ENCODE measurements at regions not wholly inside any gene's neighbourhood (a gene's known extent, or its start where the extent isn't known, plus 50 kb on each side); places are given as distances from the start of the nearest gene placed in this dataset.
A peak's percentile ranks its signal among the peaks of the same experiment; 100 is the strongest.

DNA sequence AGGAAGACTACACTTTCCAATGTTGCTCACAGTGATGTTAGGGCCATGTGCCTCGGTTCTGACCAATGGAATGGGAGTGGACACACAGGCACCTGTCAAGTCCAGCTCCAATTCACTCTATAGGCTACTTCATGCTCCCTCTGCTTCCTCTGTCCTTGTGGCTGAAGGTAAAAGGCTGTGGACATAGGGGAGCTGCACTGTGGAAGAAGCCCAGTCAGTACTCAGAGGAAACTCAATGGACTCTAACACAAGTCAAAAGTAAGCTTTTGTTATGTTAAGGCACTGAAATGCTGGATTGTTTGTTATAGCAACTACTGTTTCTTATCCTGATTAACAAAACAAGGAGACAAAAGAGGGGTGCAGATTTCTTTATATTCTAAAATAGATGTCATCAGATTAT, 278.2 kb downstream of the BCL11B start:
- peaks cover 26% of the 10 kb centered on the region for H3K36me3 Mint-ChIP-seq (ENCODE audit: low read depth)
- H3K4me1 Mint-ChIP-seq: peaks cover 32% of the 10 kb centered on the region
- DNase-seq: no peak
- H3K27me3 Mint-ChIP-seq: no peaks in the 10 kb centered on the region
- peak overlapping the region; percentile 91 for H3K27ac Mint-ChIP-seq
- peaks cover 4% of the 10 kb centered on the region for H3K9me3 Mint-ChIP-seq
- no peak overlapping the region for H3K4me3 Mint-ChIP-seq
- ChIA-PET CTCF (interaction anchor here (2.7 kb wide), 1 partner anchor 9 kb away, joined by 14 read pairs; no protein-coding TSS in a partner anchor), POLR2A (interaction anchor here (1.6 to 5.6 kb wide), 3 partner anchors 10 to 275 kb away, joined by 6 to 47 read pairs (median 6); no protein-coding TSS in a partner anchor)

DNA sequence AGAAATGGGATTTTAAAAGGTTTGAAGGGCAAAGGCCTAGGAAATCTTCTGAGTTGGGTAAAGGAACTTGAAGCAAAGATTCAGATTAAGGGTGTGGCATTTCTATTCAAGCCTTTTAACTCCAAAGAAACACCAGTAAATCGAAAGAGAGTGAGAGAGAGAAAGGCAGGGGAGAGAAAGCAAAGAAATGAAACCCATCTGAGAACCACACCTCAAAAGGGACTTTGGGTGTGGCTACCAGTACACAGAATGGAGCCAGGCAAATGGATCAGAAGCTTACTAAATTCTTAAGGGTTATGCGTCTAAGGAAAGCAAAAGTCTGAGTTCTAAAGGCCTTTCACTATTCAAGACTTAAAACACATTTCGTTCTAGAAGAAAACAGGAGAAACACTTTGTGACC, 277.4 kb downstream of the BCL11B start:
- CTCF ChIA-PET: interaction anchor here (1.0 to 2.7 kb wide), 3 partner anchors 10 to 194 kb away, joined by 3 to 14 read pairs (median 3); no protein-coding TSS in a partner anchor
- Mint-ChIP-seq H3K4me1 (peaks cover 30% of the 10 kb centered on the region), H3K36me3 (ENCODE audit: low read depth) (peaks cover 26% of the 10 kb centered on the region), H3K4me3 (peak overlapping the region; percentile 6), H3K27ac (peak overlapping the region; percentile 91), H3K9me3 (peaks cover 4% of the 10 kb centered on the region), H3K27me3 (no peaks in the 10 kb centered on the region)
- POLR2A ChIA-PET: interaction anchor here (1.2 to 5.6 kb wide), 6 partner anchors 9 to 277 kb away, joined by 3 to 47 read pairs (median 4); partner anchors contain the start of gene BCL11B
- no peak for DNase-seq

DNA sequence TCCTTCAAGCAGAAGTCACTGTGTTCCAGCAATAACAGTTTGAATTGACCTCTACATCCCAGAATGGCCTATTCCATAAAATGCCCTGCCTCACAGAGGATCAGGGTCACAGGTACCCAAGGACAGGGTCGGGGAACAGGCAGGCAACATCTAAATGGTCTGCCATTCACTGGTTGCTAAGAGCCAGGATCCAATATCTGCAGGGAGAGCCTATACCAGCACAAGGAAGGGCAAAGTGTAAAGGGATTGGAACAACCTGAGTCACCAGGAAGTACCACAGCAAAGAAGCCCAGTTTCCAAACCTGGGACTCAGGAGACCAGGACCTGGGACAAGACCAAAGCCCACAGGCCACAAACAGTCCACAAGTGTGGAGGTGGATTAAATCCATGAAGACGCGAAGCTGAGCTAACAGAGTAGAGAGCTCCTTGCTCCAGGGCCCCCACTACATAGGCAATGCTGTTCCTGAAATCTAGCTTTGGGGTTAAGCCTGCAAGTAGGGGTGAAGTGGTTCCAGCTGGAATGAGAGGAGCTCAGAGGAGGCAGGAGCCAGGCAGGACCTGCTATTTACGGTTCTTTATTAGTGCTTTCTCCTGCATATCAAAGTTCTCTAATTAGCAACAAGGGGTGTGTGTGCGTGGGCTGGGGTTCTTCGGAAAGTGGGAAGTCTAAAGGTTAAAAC, 274.3 kb downstream of the BCL11B start:
- ChIA-PET CTCF (no interaction called here), POLR2A (interaction anchor here (5.6 kb wide), 1 partner anchor 14 kb away, joined by 47 read pairs; no protein-coding TSS in a partner anchor)
- DNase-seq: no peak
- peaks cover 30% of the 10 kb centered on the region for H3K4me1 Mint-ChIP-seq
- H3K36me3 Mint-ChIP-seq (ENCODE audit: low read depth): peaks cover 19% of the 10 kb centered on the region
- H3K27me3 Mint-ChIP-seq: peaks cover 3% of the 10 kb centered on the region
- peaks cover 4% of the 10 kb centered on the region for H3K9me3 Mint-ChIP-seq
- H3K27ac Mint-ChIP-seq: no peak overlapping the region
- no peak overlapping the region for H3K4me3 Mint-ChIP-seq

DNA sequence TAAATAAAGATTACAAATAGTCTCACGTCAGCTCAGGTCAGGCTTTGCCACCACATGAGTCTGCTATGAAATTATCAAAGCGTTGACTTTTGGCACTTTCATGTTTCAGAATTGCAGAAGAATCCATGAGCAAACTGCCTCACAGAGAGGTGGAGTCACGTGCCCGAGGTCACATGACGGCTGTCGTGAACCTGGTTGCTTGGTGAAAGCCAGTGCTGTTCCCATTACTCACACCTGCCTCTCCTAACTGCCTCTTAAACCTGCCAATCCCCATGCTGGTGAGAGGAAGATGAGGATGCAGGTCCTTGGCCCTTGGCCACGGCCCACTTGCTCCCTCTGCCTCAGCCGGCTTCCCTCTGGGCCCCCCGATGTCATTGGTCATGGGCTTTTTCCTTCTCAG, 272.7 kb downstream of the BCL11B start:
- ChIA-PET CTCF (no interaction called here), POLR2A (no interaction called here)
- no peak for DNase-seq
- Mint-ChIP-seq H3K27ac (no peak overlapping the region), H3K4me1 (peaks cover 17% of the 10 kb centered on the region), H3K4me3 (no peak overlapping the region), H3K27me3 (peaks cover 3% of the 10 kb centered on the region), H3K36me3 (ENCODE audit: low read depth) (peaks cover 11% of the 10 kb centered on the region), H3K9me3 (peaks cover 4% of the 10 kb centered on the region)

DNA sequence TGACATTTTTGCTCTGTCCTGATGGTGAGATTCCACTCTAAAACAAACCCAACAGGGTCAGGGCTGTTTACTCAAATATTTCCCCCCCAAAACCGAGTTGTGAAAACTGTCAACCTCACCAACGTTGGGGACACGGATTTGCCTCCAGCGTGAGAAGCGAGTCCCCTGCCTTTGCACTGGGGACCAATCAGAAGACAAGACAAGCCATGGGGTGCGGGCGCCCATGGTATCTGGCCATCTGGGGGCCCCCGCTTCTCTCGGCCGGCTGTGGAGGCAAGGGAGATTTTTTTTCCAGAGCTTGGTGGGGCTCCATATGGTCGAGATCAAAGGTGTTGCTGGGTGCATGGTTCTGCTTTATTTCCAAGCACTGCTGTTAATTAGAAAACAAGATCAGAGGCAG, 272.1 kb downstream of the BCL11B start:
- Mint-ChIP-seq H3K4me1 (peaks cover 11% of the 10 kb centered on the region), H3K27me3 (peaks cover 3% of the 10 kb centered on the region), H3K9me3 (peaks cover 4% of the 10 kb centered on the region), H3K27ac (no peak overlapping the region), H3K4me3 (no peak overlapping the region), H3K36me3 (ENCODE audit: low read depth) (peaks cover 7% of the 10 kb centered on the region)
- ChIA-PET POLR2A (no interaction called here), CTCF (no interaction called here)
- DNase-seq: no peak

DNA sequence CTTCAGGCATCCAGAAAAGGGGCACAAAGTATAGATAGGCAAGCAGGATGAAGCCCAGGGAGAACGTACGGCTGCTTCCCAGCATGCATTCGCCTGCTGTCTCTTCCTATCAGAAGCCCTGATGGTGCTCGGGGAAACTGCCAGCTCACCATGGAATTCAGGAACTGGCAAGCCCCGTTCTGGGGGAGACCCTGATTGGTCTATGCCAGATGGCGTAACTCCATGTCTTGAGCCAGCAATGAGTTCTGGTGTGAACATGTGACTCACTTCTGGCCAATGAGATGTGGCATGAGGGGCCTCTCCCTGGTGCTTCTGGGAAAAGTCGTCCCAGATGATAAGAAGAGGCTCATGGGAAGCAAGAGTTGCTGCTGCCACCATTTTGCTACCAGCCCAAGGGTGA, 270.8 kb downstream of the BCL11B start:
- Mint-ChIP-seq H3K27ac (no peak overlapping the region), H3K9me3 (no peaks in the 10 kb centered on the region), H3K4me3 (no peak overlapping the region), H3K4me1 (no peaks in the 10 kb centered on the region), H3K27me3 (peaks cover 3% of the 10 kb centered on the region), H3K36me3 (ENCODE audit: low read depth) (no peaks in the 10 kb centered on the region)
- CTCF ChIA-PET: no interaction called here
- DNase-seq: no peak
- POLR2A ChIA-PET: no interaction called here

DNA sequence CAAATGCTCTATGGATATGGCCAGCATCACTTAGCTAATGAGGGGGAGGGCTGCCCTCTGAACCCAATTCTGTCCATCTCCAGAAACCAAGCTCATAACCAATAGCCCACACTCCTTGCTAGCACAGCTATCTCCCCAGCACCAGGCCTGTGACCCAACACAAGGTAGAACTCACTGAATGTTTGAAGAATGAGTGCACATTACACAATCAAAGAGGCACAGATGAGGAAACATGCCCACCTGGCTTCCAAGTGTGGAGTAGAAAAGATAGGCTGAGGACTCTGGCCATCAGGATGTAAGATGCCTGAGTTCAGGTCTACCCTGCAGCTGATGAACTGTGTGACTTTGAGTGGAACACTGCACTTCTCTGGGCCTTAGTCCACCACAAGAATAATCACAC, 268.4 kb downstream of the BCL11B start:
- Mint-ChIP-seq H3K4me1 (no peaks in the 10 kb centered on the region), H3K27me3 (peaks cover 3% of the 10 kb centered on the region), H3K27ac (no peak overlapping the region), H3K36me3 (ENCODE audit: low read depth) (no peaks in the 10 kb centered on the region), H3K4me3 (no peak overlapping the region), H3K9me3 (peaks cover 4% of the 10 kb centered on the region)
- ChIA-PET CTCF (interaction anchor here (1.5 kb wide), 1 partner anchor 19 kb away, joined by 5 read pairs; no protein-coding TSS in a partner anchor), POLR2A (interaction anchor here (1.1 kb wide), 1 partner anchor 9 kb away, joined by 3 read pairs; no protein-coding TSS in a partner anchor)
- no peak for DNase-seq

DNA sequence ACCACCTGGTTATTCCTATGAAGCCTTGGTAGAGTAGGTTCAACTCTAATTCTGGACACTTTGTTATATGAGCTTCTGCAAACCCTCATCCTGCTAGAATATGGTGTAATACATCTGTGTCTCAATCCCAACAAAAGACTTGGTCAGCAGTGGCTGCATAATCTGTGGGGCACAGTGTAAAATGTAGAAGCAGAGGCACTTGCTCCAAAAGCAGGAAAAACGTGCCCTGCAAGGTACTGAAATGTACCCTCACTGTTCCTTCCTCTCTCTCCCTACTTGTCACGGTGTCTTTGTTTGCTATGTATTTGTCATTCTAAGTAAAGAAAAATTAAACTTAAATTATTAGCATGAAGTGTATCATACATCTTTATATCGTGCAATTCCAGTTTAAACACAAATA, 267.9 kb downstream of the BCL11B start:
- no peak overlapping the region for H3K27ac Mint-ChIP-seq
- H3K4me1 Mint-ChIP-seq: no peaks in the 10 kb centered on the region
- peaks cover 9% of the 10 kb centered on the region for H3K9me3 Mint-ChIP-seq
- no peaks in the 10 kb centered on the region for H3K36me3 Mint-ChIP-seq (ENCODE audit: low read depth)
- H3K4me3 Mint-ChIP-seq: no peak overlapping the region
- H3K27me3 Mint-ChIP-seq: peaks cover 3% of the 10 kb centered on the region
- ChIA-PET POLR2A (interaction anchor here (1.1 kb wide), 1 partner anchor 9 kb away, joined by 3 read pairs; no protein-coding TSS in a partner anchor), CTCF (interaction anchor here (1.5 kb wide), 1 partner anchor 20 kb away, joined by 5 read pairs; no protein-coding TSS in a partner anchor)
- DNase-seq: no peak

DNA sequence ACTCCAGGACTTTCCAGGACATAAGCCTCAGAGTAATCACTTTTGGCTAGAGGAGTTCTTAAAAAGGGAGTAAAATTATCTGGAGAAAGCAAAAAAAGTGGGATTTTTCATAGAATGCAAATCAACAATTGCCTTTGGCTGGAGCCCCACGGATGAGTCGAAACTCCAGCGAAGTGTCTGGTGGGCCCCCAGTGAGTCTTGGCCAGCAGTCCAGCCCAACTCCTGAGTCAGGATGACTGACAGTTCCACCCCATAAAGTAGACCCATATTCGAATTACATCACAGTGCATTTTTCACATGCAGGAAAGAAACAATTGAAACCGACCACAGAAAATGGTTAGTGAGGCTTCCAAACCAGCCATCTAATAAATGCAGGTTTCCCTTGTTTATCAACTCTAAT, 265.7 kb downstream of the BCL11B start:
- ChIA-PET CTCF (no interaction called here), POLR2A (no interaction called here)
- H3K9me3 Mint-ChIP-seq: peaks cover 13% of the 10 kb centered on the region
- peaks cover 7% of the 10 kb centered on the region for H3K4me1 Mint-ChIP-seq
- no peak for DNase-seq
- H3K27ac Mint-ChIP-seq: no peak overlapping the region
- H3K27me3 Mint-ChIP-seq: peaks cover 3% of the 10 kb centered on the region
- no peak overlapping the region for H3K4me3 Mint-ChIP-seq
- H3K36me3 Mint-ChIP-seq (ENCODE audit: low read depth): no peaks in the 10 kb centered on the region

DNA sequence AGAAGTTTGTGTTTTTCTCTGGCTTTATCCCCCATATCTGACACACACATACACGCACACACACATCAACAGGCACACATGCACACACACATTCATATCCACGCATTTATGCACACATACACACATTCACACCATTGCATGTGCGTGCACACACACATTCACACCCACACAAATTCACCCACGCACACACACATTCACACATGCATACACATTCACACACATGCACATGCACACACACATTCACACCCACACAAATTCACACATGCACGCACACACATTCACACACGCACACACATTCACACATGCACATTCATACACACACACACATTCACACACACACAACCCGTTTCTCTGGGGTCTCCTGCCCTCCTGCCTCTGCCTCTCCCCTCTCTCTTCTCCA, 264.2 kb downstream of the BCL11B start:
- POLR2A ChIA-PET: no interaction called here
- Mint-ChIP-seq H3K4me3 (no peak overlapping the region), H3K27ac (no peak overlapping the region), H3K4me1 (peaks cover 7% of the 10 kb centered on the region), H3K9me3 (peaks cover 13% of the 10 kb centered on the region), H3K27me3 (no peaks in the 10 kb centered on the region), H3K36me3 (ENCODE audit: low read depth) (no peaks in the 10 kb centered on the region)
- no peak for DNase-seq
- CTCF ChIA-PET: no interaction called here

DNA sequence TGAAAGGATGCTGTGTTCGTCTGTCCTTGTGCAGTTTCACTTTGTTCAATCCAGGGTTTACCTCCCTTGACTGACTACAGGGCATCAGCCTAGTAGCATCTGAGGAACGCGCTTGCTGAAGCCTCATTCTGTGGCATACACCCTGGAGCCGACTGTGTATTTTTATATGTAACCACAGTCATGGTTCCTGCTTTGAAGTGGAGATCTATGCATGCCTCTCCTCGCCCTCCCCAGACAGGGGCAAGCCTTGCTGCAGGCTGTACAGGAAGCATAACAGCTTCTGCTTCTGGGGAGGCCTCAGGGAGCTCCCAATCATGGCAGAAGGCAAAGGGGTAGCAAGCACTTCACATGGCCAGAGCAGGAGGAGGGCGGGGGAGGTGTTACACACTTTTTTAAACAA, 262.1 kb downstream of the BCL11B start:
- CTCF ChIA-PET: no interaction called here
- no peaks in the 10 kb centered on the region for H3K36me3 Mint-ChIP-seq (ENCODE audit: low read depth)
- H3K4me1 Mint-ChIP-seq: peaks cover 13% of the 10 kb centered on the region
- POLR2A ChIA-PET: no interaction called here
- H3K27me3 Mint-ChIP-seq: no peaks in the 10 kb centered on the region
- no peak overlapping the region for H3K4me3 Mint-ChIP-seq
- H3K9me3 Mint-ChIP-seq: peaks cover 13% of the 10 kb centered on the region
- H3K27ac Mint-ChIP-seq: no peak overlapping the region
- no peak for DNase-seq

DNA sequence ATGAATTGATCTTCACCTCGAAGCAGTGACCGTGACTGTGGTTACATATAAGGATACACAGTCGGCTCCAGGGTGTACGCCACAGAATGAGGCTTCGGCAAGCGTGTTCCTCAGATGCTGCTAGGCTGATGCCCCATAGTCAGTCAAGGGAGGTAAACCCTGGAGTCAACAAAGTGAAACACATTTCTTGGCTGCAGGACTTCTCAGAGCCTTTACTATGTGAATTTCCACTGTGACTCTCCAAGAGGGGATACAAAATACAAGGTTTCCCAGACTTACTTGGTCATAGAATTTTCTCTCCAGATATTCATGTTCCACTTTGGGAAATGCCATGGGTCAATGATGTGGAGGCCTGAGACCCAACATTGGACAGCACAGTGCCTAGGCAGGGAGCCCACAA, 260.6 kb downstream of the BCL11B start:
- Mint-ChIP-seq H3K27ac (no peak overlapping the region), H3K27me3 (no peaks in the 10 kb centered on the region), H3K36me3 (ENCODE audit: low read depth) (no peaks in the 10 kb centered on the region), H3K9me3 (peaks cover 13% of the 10 kb centered on the region), H3K4me3 (no peak overlapping the region), H3K4me1 (peaks cover 13% of the 10 kb centered on the region)
- ChIA-PET CTCF (no interaction called here), POLR2A (interaction anchor here (1.0 kb wide), 1 partner anchor 17 kb away, joined by 6 read pairs; no protein-coding TSS in a partner anchor)
- no peak for DNase-seq

DNA sequence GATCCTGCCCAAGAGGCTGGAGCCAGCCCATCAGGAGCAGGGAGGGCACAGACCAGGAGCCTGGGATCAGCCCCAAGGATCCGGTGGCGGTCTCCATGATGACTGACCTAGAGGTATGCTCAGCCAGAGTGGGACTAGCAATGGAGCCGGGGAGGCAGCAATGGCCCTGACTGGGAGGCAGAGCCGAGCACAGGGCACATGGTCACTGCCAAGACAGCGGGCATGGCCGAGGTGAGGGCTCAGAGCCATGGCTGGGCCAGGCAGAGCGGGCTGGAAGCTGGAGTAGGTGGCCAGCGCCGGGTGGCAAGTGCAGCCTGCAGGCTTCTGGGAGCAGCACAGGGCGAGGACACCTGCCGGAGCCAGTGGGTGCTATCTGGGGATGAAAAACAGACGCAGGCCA, 259.3 kb downstream of the BCL11B start:
- H3K27ac Mint-ChIP-seq: no peak overlapping the region
- CTCF ChIA-PET: no interaction called here
- no peak overlapping the region for H3K4me3 Mint-ChIP-seq
- H3K4me1 Mint-ChIP-seq: peaks cover 13% of the 10 kb centered on the region
- no peaks in the 10 kb centered on the region for H3K27me3 Mint-ChIP-seq
- POLR2A ChIA-PET: no interaction called here
- no peaks in the 10 kb centered on the region for H3K36me3 Mint-ChIP-seq (ENCODE audit: low read depth)
- DNase-seq: no peak
- peaks cover 11% of the 10 kb centered on the region for H3K9me3 Mint-ChIP-seq

DNA sequence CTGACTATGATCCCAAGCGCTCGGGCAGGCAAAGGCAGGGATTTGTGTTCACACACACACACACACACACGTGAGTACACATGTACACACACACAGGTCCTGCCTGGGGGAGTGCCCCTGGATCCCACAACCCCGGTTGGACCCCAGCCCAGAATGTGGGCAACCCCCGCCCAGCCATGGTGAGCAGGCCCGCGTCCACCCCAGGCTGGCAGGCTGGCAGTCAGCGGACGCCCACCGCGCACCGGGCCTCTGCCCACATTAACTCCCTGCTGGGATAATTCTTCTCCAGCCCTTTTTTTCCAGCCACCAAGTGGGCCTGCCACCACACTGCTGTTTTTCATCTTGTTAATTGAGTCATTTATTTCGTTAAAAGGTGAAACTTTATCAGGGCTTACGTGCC, 256.2 kb downstream of the BCL11B start:
- no peaks in the 10 kb centered on the region for H3K27me3 Mint-ChIP-seq
- H3K4me1 Mint-ChIP-seq: peaks cover 7% of the 10 kb centered on the region
- no peak overlapping the region for H3K4me3 Mint-ChIP-seq
- H3K9me3 Mint-ChIP-seq: no peaks in the 10 kb centered on the region
- ChIA-PET POLR2A (no interaction called here), CTCF (no interaction called here)
- no peak for DNase-seq
- H3K36me3 Mint-ChIP-seq (ENCODE audit: low read depth): no peaks in the 10 kb centered on the region
- H3K27ac Mint-ChIP-seq: no peak overlapping the region
